ENCODE measurements at regions not wholly inside any gene's neighbourhood (a gene's known extent, or its start where the extent isn't known, plus 50 kb on each side); places are given as distances from the start of the nearest gene placed in this dataset.

- TF ChIP-seq EZH2 (IDR thresholded peaks at IDR 0.05; ENCODE audit: insufficient read depth, poor library complexity, severe bottlenecking) (no peak), EZH2phosphoT487 (IDR thresholded peaks at IDR 0.05; ENCODE audit: insufficient read depth, low read depth) (no peak)
These were observed 490.8 kb downstream of the IGSF11 start for GRCh38 chr3:118543832-118544231.

All from GM23248 (cell line).